Fibroblast of lung (primary cell): ENCODE measurements at regions not wholly inside any gene's neighbourhood (a gene's known extent, or its start where the extent isn't known, plus 50 kb on each side); places are given as distances from the start of the nearest gene placed in this dataset.

Source experiments
- EZH2 ChIP-seq: IDR thresholded peaks from 2 replicates; pipeline ENCODE4 v1.5.1; 2012; ENCODE audit warnings: low read length, control low read depth, mild to moderate bottlenecking; ENCODE audit errors: missing control alignments
- TF ChIP-seq, protein P1 (sequence below), 2 donors: IDR thresholded peaks in 1 of 2; conservative IDR thresholded peaks in 1 of 2; 1 replicate in 1 of 2; 2 replicates in 1 of 2; pipeline ENCODE4 v1.5.1; 2011 to 2012; ENCODE audit warnings: low read length in 2 of 2, control low read depth in 1 of 2, inconsistent platforms in 1 of 2, low read depth in 1 of 2, mild to moderate bottlenecking in 1 of 2

DNA sequence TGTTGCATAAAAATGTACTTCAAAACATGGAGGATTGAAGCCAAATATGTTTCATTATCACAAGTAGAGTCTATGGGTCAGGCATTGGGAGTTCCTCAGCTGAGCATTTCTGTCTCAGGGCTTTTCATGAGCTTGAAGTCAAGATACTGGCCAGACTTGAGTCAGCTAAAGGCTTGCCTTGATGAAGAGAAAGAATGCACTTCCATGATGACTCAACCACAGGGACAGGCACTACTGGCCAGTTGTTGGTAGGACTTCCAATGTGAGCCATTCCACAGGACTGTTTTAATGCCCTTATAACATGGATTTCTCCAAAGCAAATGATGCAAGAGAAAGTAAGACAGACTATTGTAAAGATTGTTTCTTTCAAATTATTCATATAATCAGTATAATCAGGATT is 895.6 kb downstream of the RAB28 start:
- TF ChIP-seq EZH2, result no peak
- TF ChIP-seq, protein P1, sequence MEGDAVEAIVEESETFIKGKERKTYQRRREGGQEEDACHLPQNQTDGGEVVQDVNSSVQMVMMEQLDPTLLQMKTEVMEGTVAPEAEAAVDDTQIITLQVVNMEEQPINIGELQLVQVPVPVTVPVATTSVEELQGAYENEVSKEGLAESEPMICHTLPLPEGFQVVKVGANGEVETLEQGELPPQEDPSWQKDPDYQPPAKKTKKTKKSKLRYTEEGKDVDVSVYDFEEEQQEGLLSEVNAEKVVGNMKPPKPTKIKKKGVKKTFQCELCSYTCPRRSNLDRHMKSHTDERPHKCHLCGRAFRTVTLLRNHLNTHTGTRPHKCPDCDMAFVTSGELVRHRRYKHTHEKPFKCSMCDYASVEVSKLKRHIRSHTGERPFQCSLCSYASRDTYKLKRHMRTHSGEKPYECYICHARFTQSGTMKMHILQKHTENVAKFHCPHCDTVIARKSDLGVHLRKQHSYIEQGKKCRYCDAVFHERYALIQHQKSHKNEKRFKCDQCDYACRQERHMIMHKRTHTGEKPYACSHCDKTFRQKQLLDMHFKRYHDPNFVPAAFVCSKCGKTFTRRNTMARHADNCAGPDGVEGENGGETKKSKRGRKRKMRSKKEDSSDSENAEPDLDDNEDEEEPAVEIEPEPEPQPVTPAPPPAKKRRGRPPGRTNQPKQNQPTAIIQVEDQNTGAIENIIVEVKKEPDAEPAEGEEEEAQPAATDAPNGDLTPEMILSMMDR (conservative IDR thresholded peaks at IDR 0.05 in 1 of 2, IDR thresholded peaks at IDR 0.05 in 1 of 2; ENCODE audit: low read depth in 1 of 2, low read length in 2 of 2), result no peak
